Progenitor cell of endocrine pancreas (in vitro differentiated cells): ENCODE measurements at regions not wholly inside any gene's neighbourhood (a gene's known extent, or its start where the extent isn't known, plus 50 kb on each side); places are given as distances from the start of the nearest gene placed in this dataset.

Experiments
- DNase-seq: peaks from one replicate; pipeline ENCODE4 v3.0.0; 2021; ENCODE audit warnings: low spot score; ENCODE audit not compliant: unreplicated experiment
- H3K27ac Mint-ChIP-seq: 2 replicates; pipeline ENCODE4 v1.8.0; 2021; ENCODE audit warnings: mild to moderate bottlenecking, moderate library complexity, mixed read lengths
- H3K27me3 Mint-ChIP-seq: 2 replicates; pipeline ENCODE4 v1.8.0; 2021; ENCODE audit warnings: mixed read lengths
- H3K36me3 Mint-ChIP-seq: 2 replicates; pipeline ENCODE4 v1.8.0; 2022; ENCODE audit warnings: mixed read lengths; ENCODE audit not compliant: insufficient read depth
- H3K4me1 Mint-ChIP-seq: 2 replicates; pipeline ENCODE4 v1.8.0; 2021; ENCODE audit warnings: low read depth, mixed read lengths
- H3K4me3 Mint-ChIP-seq: 2 replicates; pipeline ENCODE4 v1.8.0; 2021; ENCODE audit warnings: low read depth, mild to moderate bottlenecking, moderate library complexity, mixed read lengths
- H3K9me3 Mint-ChIP-seq: 2 replicates; pipeline ENCODE4 v1.8.0; 2021; ENCODE audit warnings: low read depth, mixed read lengths
- CTCF ChIP-seq: fragments of 200-600 bp; sonication (generic); IDR thresholded peaks from one replicate; pipeline ENCODE4 v1.5.0; 2021; ENCODE audit warnings: antibody characterized with exemption, mild to moderate bottlenecking; ENCODE audit not compliant: unreplicated experiment

- peaks cover 3% of the 10 kb centered on the region for H3K4me1 Mint-ChIP-seq
- H3K4me3 Mint-ChIP-seq: no peak overlapping the region
- H3K36me3 Mint-ChIP-seq: no peaks in the 10 kb centered on the region
- no peak for DNase-seq
- H3K9me3 Mint-ChIP-seq: peaks cover 10% of the 10 kb centered on the region
- no peak overlapping the region for H3K27ac Mint-ChIP-seq
- H3K27me3 Mint-ChIP-seq: peaks cover 15% of the 10 kb centered on the region
- no peak for TF ChIP-seq CTCF
Measured at GRCh38 chr7:156050636-156051569, 238.6 kb upstream of the SHH start.

- H3K36me3 Mint-ChIP-seq: no peaks in the 10 kb centered on the region
- no peak for TF ChIP-seq CTCF
- no peak overlapping the region for H3K4me3 Mint-ChIP-seq
- peaks cover 12% of the 10 kb centered on the region for H3K27me3 Mint-ChIP-seq
- no peak for DNase-seq
- peaks cover 10% of the 10 kb centered on the region for H3K9me3 Mint-ChIP-seq
- no peaks in the 10 kb centered on the region for H3K4me1 Mint-ChIP-seq
- H3K27ac Mint-ChIP-seq: no peak overlapping the region
Measured at GRCh38 chr7:156049366-156049765, 237.1 kb upstream of the SHH start.

GRCh38 chr7:156046031-156046560 is 233.8 kb upstream of the SHH start:
- Mint-ChIP-seq H3K27me3 (peaks cover 14% of the 10 kb centered on the region), H3K9me3 (peaks cover 5% of the 10 kb centered on the region), H3K36me3 (no peaks in the 10 kb centered on the region), H3K27ac (no peak overlapping the region), H3K4me3 (no peak overlapping the region), H3K4me1 (no peaks in the 10 kb centered on the region)
- TF ChIP-seq CTCF: no peak
- no peak for DNase-seq

DNA sequence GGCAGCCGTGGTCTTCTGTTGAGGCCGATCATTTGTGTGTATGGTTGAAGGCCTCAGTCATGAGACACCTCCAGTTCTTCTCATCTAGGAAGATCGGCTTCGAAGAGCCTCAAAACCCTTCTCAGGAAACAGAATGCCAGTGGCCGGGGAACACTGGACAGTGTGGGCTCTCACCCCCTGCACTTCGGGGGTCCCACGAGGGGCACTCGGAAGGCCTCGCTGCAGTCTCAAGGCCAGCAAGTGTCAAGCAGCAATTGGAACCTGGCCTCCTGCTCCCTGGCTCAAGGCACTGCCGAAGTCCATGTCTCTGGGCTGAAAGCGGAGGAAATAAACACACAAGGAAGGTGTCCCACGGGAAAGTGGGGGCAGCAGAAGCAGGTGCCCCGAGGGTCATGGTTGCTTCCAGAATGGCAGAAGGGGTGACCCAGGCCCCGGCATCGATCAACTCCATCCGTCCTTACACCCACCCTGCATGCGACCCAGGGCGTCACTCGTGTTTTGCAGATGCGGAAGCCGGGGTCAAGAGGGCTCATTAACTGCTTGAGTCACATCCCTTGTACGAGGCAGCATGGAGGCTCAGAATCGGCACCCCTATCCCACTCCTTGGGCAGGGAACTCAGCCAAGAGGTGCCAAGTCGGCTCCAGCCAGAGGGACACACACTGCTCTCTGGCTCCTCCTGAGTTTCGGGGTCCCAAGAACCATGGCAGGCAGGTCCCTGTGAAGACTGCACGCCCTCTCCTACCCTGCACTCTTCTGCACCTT is 231.3 kb upstream of the SHH start:
- no peak overlapping the region for H3K4me3 Mint-ChIP-seq
- H3K27ac Mint-ChIP-seq: no peak overlapping the region
- H3K4me1 Mint-ChIP-seq: no peaks in the 10 kb centered on the region
- DNase-seq: no peak
- H3K9me3 Mint-ChIP-seq: peaks cover 5% of the 10 kb centered on the region
- TF ChIP-seq CTCF: no peak
- H3K36me3 Mint-ChIP-seq: no peaks in the 10 kb centered on the region
- peaks cover 17% of the 10 kb centered on the region for H3K27me3 Mint-ChIP-seq

DNA sequence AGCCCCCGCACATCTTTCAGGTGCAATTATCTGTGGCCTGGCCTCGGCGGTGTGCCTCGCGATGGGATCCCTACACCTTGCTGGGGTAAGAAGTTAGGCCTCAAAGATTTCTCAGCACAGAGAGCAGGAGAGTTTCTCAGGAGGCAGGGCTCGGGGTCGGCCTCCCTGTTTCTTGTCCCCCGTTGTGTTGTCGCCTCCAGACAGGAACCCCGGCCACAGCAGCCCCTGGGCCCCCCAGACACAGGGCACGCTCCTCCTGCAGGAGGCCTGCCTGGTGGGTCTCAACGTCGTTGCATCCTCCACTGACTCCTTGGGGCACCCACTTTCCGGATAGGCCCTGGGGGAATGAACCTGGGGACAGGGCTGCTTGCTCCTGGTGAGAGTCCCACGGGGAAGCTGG is 229.1 kb upstream of the SHH start:
- no peaks in the 10 kb centered on the region for H3K9me3 Mint-ChIP-seq
- DNase-seq: no peak
- no peak for TF ChIP-seq CTCF
- H3K27me3 Mint-ChIP-seq: peaks cover 20% of the 10 kb centered on the region
- no peak overlapping the region for H3K27ac Mint-ChIP-seq
- no peaks in the 10 kb centered on the region for H3K36me3 Mint-ChIP-seq
- no peak overlapping the region for H3K4me3 Mint-ChIP-seq
- no peaks in the 10 kb centered on the region for H3K4me1 Mint-ChIP-seq
